HG02870 (cell line): ENCODE measurements at regions not wholly inside any gene's neighbourhood (a gene's known extent, or its start where the extent isn't known, plus 50 kb on each side); places are given as distances from the start of the nearest gene placed in this dataset.

Experiments used
- ATAC-seq: cut with Tn5 transposase; IDR thresholded peaks from one replicate; pipeline ENCODE4 v1.9.1; 2021; ENCODE audit warnings: mild to moderate bottlenecking, moderate library complexity; ENCODE audit not compliant: unreplicated experiment

- no peak for ATAC-seq
Measured at GRCh38 chr7:9958486-9958885, 1015.2 kb upstream of the PHF14 start.

GRCh38 chr7:9960460-9960859 is 1013.2 kb upstream of the PHF14 start:
- ATAC-seq, result no peak

- no peak for ATAC-seq
Measured at GRCh38 chr7:9961161-9961922, 1012.3 kb upstream of the PHF14 start.

- no peak for ATAC-seq
Measured at GRCh38 chr7:9962742-9963141, 1010.9 kb upstream of the PHF14 start.

GRCh38 chr7:9978106-9979064 is 995.3 kb upstream of the PHF14 start:
- no peak for ATAC-seq

DNA sequence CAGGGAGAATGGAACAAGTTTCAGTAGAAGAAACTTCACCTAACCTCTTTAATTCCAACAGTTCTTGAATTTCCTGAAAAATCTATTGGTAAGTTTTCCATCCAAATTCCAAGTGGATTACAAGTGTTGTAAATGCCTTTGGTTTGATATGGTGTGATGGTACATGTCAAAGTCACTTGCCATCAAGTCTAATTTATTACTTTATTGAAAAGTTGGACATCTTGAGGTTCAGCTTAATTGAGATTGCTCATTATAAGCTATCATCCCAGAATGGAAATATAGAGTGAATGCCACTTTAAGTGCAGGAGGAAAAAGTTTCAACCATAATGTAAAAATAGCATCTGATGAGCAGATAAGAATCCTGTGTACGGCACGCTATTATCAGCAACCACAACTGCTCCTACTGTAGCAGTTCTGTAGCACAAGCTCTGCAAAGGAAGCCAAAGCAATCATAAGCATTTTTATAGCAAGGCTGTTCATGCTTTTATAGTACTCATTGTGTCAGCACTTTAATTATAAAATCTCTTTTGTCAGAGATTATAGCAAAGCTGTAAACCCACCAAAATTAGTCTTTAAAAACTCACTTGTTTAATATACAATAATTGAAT is 991.8 kb upstream of the PHF14 start:
- ATAC-seq, result no peak

- no peak for ATAC-seq
Measured at GRCh38 chr7:9983048-9983447, 990.6 kb upstream of the PHF14 start.

DNA sequence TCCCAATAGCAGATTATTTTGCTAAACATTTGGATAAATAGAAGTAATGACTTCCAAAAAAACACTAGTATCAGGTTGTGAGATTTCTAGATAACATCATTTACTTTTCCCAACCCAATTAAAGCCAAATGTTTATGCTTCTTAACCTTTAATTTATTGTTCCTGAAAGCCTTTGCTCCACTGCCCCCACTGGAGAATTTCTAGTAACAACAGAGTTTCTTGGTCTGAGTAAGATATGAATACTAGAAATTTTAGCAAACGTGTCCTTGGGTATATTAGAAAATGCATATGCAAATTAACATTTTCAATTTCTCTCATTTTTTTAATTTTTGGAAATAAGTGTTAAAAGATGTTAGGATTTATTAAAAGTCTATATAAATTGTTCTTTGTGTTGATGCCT is 958.0 kb upstream of the PHF14 start:
- ATAC-seq, result no peak

DNA sequence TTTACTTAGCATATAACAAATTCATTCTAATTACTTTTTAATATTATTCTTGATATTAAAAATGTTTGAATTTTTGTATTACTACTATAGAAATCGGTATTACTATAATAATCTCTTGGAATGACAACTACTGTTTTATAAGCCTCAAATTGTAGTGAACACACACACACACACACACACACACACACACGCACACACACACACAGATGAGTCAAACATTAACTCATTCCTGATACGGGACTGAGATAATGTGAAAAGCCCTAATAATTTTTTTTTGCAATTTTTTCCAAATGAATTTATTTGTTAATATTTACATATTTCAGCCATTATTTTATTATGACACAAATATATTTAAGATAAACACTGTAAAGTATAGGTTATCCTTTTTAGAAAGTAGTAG is 951.2 kb upstream of the PHF14 start:
- no peak for ATAC-seq

GRCh38 chr7:10022957-10023356 is 950.7 kb upstream of the PHF14 start:
- ATAC-seq, result no peak

DNA sequence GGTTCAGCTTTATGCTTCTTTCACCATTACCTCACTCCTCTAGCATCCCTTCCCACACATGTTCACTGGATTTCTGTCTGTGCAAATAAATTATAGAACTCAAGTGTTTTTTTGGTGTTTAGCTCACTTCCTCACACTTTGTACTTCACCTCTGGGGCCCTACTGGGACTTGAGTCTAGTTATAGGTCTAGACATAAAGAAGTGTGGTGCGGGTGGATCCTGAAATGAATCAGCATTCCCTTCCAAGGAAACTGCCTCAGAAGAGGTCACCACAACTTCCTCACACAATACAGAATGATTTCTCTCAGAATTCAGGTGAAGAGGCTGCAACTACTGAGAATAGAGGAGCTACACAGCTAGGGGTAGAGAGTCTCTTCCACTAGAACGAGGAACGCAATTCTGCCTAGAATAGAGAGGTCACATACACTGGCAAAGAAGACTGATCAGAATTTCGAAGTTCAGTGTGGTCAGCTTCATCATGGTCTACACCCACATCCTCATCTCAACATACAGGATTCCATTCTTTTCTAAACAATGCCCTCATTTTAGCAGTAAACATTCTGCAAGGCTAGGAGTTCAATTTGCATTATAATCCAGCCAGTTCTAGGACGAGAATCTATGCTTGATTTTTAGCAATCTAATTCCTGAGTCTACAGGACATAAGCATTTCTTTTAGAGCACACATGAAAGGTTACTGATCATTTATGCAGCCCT is 938.7 kb upstream of the PHF14 start:
- no peak for ATAC-seq

- no peak for ATAC-seq
Measured at GRCh38 chr7:10036693-10037092, 937.0 kb upstream of the PHF14 start.

DNA sequence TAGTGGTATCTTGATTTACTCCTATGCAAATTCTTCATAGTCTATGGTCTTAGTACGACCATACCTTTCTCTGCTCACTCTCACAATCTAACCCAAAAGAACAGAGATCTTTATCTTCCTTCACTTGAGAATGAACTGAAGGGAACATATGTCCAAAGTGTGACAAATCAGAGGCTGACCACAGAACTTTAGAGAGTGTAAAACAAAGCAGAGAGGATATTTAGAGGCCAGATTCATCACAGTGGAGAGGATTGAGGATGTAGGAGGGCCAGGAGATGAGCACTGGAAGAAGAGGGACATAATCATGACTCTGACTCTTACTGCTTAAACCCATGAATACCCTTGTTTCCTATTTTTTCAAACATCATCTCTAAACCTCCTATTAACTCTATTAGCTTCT is 935.3 kb upstream of the PHF14 start:
- ATAC-seq, result no peak

DNA sequence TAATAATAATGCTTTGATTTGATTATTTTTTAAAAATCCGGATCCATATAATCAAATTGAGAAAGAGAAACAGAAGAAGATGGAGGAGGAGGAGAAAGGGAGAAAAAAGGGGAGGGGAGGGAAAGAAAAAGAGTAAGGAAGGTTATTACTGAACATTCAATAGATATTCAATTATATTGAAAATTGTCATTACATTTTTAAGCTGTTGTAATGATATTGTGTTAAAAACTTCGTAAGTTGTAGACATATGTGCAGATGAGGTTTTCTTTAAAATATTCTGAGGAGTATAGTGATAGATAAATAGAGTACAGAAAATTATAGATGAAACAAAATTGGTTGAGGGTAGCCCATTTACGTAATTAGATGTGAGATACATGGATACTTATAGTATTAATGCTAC is 933.0 kb upstream of the PHF14 start:
- no peak for ATAC-seq

DNA sequence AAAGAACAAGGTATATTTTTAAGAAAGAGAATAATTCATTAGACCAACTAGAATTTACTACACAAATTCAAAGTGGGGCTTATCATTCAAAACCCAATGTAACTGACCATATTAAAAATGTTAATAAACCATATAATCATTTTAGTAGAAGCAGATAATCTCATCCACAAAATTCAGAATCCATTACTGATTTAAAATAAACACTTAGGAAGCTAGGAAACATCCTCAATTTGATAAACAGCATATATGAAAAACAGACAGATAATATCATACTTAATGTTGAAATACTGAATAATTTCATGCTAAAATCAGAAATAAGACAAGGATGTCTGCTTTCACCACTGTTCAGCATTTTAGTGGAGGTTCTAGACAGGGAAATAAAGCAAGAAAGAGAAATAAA is 902.8 kb upstream of the PHF14 start:
- ATAC-seq, result no peak

GRCh38 chr7:10075866-10076265 is 897.8 kb upstream of the PHF14 start:
- no peak for ATAC-seq

DNA sequence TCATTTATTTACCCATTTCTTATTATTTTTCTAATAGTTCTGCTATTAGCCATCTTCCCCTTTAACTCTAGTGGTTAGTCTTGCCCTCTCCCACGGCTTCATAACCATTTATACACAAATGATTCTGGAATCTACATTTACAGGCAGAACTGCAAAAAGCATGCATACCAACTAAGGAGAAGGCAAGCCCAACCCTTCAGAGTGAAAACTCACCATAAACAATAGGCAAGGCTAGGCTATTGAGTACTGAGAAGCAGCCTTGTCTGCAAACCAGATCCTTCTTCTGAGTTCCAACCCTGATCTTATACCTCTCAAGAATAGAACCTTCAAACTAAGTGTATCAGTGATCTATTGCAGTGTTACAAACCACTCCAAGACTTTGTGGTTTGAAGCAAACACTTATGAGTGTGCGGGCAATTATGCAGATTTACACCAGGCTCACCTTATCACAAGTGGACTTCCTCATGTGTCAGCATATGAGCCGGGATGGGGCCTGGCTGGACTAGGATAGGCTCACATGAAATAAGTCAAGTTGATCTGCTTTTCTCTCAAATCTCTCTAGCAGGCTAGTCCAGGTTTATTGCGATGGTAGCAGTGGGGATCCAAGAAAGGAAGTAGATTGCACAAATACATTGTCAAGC is 896.9 kb upstream of the PHF14 start:
- no peak for ATAC-seq

- ATAC-seq, result no peak
Measured at GRCh38 chr7:10079572-10079971, 894.1 kb upstream of the PHF14 start.

DNA sequence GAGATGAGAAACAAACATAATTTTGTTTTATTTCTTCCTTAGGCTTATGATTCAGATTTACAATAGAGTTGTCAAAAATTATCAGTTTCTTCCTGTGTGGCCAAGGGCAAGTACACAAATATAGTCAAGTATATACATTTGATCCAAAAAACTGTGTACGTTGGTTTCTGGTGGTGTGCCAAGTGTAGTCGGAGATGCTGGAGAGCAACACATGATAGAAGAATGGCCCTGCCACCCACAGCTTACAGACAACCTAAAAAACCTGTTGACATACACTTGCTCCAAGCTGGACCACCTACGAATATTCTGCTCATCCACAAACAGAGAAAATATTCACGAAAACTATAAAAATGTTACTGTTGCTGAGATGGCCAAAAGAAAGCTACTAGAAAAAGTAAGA is 890.8 kb upstream of the PHF14 start:
- no peak for ATAC-seq

GRCh38 chr7:10083766-10084165 is 889.9 kb upstream of the PHF14 start:
- ATAC-seq, result no peak

GRCh38 chr7:10085231-10085630 is 888.4 kb upstream of the PHF14 start:
- ATAC-seq, result no peak
